GM19463 (cell line): ENCODE measurements at regions not wholly inside any gene's neighbourhood (a gene's known extent, or its start where the extent isn't known, plus 50 kb on each side); places are given as distances from the start of the nearest gene placed in this dataset.

Experiments used
- ATAC-seq: cut with Tn5 transposase; IDR thresholded peaks from one replicate; pipeline ENCODE4 v1.9.1; 2021; ENCODE audit warnings: mild to moderate bottlenecking, moderate library complexity; ENCODE audit not compliant: unreplicated experiment

DNA sequence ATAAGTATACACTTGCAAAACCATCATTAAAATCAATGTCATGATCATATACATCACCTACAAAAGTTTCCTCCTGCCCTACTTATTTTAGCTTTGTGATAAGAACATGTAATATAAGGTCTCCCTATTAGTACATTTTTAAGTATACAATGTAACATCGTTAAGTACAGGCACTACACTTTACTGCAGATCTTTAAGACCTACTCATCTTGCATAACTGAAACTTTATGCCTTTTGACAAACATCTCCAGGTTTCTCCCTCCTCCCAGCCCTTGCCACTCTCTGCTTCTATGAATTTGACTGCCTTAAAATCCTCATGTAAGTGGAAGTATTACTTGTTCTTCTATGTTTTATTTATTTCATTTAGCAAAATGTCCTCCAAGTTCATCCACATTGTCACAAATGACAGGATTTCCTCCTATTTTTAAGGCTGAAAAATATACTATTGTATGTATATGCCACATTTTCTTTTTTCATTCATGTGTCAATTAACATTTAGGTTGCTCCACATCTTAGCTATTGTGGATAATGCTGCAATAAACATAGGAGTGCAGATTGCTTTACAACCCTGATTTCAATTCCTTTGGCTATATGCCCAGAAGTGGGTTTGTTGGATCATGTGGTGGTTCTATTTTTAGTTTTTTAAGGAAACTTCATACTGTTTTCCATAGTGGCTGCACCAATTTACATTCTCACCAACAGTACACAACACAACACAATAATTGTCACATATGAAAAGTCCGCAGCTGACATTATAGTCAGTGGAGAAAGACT, 471.1 kb upstream of the ANO3 start:
- no peak for ATAC-seq

DNA sequence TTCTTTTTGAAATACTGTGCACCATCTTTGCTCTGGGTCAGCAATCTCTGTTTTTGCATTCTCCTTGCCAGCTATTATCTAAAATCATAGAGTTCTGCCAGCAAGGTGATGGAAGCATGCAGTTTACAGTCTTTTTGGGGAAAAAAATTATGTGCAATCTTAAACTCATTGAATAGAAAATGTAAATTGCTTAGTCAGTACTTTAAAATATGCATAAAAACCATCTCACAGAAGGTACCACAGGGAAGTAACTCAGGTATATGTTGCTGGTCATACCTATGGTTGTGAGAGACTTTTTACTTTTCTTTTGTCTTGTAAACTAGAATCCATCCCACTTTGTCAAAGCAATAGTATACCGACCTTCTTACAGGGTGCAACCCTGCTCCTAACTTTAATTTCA, 469.8 kb upstream of the ANO3 start:
- ATAC-seq: no peak

DNA sequence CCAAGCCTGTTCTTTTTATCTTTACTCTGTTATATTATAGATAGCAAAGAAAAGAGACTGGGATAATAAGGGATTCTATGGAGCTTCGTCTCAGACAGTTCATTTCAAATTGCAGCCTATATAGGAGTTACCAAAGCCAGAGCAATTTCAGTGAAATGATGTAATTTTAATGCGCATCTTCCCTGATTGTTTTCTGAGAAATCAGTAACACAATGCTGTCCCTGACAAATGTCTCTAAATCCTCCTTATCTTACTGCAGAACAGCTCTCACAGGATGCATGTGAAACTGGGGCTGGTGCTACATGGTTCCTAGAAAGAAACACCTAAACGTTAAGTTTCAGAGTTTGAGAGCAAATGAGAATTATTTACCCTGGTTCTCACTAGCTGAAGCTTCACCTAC, 467.9 kb upstream of the ANO3 start:
- ATAC-seq: no peak

DNA sequence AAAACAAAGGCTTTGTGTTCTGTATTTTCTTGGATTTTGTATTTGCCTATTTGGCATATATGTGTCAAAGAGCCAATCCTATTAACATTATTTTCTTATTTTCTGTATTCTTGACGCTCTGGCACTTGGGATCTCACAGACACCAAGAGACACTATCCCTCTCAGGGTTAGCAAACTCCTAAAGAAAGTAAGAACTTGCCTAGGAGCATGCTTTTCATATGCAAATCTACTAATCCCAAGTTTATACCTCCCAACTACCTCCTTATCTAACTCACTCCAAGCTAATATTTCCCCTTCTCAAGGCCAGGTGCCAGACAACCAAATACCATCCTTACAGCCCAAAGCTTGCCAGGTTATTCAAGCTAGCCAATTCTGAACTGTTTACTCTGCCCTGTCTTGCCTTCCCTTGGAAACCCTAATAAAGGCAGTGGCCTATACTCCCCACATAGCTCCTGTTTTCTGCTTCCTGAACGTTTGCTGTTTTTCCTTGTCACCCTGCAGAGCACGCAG, 455.4 kb upstream of the ANO3 start:
- ATAC-seq: no peak

DNA sequence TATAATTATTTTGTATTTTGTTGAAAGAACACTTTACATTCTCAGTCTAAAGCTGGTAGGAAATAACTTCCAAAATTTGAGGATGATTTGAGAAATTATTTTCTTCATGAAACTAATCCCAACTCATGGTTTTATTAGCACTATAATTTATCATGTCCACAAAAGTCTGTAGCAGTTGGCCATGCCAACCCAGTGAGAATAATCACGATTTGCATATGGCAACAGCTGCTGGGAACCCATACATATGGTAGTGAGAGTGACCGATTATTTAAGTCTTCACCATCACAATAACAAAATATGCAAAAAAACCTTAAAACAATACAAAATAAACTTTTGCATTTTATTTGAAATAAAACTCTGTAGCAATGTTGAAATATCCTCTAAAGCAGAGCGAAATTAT, 445.9 kb upstream of the ANO3 start:
- no peak for ATAC-seq

DNA sequence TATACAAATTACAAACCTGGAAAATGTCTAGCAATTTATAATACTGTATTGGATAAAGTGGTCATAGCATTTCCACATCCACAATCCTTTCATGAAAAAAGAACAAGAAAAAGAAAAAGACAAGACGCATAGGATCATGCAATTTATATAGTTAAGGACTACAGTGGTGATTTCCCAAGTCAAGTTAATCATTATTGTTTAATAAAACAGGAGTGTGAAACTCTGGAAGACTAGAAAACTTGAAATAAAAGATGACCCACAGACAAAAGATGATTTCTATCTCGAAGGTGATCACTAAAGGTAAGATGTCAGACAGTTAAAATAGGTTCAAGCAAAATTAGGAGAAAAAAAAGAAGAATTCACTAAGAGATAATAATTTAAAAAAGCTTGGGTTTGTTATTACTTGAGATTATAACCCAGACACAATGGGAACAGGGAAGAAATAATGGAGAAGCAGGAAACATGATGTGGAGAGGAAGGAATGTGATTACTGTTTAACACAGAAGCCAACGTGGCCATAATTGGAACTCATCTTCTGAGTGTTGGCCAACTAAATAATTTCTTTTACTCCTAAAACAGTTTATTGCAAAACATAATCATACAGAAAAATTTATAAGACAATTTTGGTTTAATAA, 441.2 kb upstream of the ANO3 start:
- ATAC-seq: no peak

DNA sequence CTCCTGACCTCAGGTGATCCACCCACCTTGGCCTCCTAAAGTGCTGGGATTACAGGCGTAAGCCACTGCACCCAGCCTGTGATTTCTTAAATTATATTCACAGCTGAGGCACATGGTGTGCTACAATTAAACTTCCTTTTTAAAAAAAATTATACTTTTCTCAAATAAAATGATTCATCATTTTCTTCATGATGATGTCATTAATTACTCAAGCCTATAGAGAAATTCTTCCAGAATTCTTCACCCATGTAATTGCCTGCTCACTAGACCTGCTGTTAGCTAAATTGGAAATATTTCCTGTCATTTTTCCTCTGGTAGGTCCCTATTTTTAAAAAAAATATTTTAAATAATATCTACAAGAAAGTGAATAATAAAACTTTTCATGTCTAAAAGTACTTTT, 440.0 kb upstream of the ANO3 start:
- no peak for ATAC-seq

DNA sequence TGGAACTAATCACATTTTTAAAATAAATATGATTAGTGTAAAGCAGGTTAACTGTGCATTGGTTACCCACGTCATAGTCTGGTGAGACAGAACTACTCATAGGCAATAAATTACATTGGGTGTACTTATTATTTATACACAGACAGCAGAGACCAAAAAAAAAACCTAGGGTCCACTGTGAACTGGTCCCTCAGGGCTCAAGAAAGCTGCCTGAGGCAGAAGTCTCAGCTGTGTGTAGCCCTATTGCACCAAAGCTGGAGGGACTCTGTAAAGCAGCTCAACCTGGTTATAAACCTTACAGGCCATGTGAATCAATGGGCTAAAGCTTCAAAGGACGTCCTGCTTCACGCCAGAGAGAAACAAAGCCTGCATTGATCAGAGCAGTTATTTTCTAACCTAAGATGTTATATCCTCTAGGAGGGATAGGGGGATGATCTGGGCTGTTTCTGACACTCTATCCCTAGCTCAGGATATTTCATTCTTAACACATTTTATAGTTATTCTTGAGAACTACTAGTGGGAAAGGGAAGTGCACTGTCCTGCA, 432.2 kb upstream of the ANO3 start:
- no peak for ATAC-seq

DNA sequence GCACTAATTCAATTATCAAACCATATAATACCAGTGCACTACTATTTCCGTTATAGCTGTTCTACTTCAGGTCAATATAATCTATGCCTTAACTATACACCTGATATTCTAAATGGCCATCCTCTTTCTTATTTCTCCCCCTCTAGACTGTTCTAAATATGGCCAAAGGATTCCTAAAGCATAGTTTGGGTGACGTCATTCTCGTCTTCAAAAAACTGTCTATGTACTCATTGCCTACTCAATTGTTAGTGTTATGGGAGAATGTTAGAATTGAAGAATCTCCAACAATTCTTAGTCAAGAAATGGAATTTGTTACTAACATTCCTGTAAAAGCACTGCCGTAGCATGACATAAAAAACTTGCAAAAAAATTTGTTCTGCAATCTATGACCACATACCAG, 431.1 kb upstream of the ANO3 start:
- ATAC-seq: no peak

DNA sequence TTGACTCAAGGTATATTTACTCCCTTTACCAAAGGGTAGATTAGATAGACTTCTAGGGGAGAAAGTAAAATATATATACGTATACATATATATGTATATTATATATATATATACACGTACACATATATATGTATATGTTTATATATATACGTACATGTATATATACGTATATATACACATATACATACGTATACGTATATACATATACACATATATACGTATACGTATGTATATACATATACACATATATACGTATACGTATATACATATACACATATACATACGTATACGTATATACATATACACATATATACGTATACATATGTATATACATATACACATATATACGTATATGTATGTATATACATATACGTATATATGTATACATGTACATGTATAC, 430.5 kb upstream of the ANO3 start:
- ATAC-seq: no peak

DNA sequence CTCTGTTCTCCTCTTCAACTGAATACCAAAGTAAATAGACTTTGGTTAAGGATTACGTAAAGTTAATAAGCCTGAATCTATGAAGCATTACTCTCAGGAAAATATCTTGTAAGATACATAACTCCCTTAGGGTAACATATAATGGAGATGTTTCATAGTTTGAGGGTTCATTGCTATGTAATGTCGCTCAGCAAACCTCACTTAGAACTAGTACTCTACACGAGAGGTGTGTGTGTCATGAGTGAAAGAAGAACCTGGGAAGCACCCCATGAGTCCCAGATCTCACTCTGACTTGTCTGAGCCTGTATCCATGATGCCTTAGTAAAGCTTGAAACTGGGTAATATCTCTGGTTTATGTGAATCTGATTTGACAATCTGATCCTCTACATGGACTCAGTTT, 429.5 kb upstream of the ANO3 start:
- no peak for ATAC-seq

DNA sequence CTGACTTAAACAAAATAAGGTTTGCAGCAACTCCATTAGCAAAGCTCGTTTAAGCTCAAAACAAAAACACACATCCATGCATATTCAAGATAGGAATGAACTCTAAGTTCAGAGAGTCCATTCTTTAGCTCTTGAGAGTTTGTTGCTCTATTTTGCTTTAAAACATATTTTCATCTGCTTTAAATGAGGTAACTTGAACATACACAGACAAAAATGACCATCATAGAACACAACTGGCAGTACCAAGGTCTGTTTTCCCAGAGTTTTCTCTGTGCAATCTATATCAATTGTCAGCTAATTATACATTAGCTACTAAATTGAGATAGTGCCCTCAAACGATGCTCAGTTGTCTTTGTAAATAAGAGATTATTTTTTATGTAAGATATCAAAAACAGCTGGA, 423.2 kb upstream of the ANO3 start:
- ATAC-seq: no peak

DNA sequence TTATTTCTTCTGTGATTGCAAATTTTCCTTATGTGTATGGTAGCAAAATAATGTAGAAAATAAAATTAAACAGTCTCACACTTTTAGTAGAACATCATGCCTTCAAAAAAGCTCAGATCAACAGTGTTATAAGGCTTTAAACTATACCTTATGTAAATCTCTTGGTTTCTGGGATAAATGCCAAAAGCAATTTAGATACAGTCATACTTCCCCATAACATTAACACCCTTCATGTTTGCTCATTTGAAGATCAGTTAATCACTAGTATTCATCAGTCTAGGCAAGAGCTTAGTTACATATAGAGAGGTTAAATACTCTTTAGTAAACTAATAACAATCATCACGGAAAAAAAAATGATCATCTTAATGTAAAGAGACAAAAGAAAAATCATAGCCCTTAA, 421.8 kb upstream of the ANO3 start:
- ATAC-seq: no peak

DNA sequence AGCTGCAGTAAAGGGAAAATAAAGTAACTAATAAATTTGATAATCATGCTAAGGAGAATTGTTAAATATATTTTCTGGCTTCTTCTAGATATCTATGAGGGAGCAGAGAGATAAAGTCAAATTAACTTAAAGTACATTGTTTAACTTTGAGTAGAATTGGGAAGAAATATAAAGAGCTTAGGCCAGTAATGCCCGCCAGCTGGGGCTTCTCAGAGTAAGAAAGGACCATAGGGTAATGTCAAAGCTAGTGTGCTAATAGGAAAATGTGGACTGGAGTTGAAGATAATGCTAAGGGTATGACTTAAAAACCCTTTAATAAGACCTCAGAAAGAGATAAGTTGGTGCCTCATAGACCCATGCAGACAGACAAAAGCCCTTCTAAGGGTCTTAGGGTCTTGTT, 411.6 kb upstream of the ANO3 start:
- no peak for ATAC-seq

DNA sequence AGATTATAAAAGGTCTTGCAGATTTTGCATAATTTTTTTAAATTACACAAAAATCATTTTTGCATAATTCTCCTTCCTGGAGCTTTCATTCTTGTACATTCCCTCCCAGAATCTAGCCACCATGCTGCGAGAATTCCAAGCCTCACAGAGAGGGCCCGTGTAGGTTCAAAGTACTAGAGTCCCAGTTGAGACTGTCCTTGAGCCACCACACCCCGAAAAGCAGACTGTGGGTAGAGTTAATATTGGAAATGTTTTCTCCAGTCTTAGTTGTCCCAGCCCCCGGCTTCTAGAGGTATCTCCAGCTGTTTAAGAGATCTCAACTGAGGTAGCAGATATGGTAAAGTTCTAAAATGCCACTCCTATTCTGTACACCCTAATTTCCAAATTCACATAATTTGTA, 407.3 kb upstream of the ANO3 start:
- ATAC-seq: no peak

DNA sequence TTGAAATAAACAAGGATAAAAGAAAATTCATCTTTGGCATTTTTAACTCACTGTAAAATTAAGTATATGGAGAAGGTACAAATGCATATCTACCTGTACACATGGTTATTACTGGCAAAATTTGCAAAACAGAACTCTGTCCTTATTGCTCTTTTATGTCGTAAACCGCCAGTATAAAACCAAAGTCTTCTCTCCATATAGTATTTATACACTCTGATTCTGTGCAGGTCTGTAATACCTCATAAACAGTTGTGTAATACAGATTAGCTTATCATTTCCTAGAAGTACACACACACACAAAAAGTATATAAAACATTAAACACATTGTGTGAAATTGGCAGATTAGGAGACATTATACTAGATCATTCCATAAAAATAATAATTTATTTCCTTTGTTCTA, 406.6 kb upstream of the ANO3 start:
- ATAC-seq: no peak

DNA sequence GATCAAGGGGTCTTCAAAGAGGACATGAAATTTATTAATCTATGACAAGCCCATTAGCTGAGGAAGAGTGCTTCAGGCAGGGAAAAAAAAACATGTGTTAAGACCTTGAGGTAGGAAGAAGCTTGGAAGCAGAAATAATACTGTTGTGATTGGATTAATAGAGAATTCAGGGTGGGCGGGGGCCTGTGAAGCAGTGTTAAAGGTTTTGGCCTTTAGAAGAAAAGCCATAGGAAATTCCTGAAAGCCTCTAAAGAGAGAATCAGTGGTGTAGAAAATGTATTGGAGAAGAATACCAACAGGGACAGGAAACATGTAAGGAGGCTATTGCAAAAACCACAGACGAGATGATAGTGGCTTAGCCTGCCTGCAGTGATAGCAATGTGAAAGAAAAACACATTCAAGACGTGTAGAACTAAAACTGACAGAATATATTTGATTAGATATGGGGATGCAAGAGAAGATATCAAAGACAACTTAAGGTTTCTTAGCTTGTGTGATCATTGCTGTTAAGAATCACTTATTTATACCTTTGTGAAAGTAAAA, 404.4 kb upstream of the ANO3 start:
- ATAC-seq: no peak

DNA sequence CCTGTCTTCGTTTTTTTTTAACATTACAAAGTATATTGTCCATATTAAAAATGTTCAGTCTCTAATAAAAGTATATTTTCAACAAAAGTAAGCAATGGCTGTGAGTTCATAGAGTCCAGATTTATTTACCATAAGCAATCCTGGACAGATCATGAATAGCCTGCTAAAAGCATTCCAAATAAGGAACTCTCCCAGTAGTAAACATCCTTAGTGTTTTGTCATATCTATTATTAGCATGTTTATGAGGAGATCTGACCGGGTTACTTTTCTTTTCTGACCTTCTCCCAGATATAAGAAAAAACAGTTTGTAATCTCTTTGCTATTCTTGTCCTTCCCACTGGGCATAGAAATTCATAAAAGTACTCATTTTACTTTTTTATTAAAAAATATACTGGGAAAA, 403.9 kb upstream of the ANO3 start:
- no peak for ATAC-seq

DNA sequence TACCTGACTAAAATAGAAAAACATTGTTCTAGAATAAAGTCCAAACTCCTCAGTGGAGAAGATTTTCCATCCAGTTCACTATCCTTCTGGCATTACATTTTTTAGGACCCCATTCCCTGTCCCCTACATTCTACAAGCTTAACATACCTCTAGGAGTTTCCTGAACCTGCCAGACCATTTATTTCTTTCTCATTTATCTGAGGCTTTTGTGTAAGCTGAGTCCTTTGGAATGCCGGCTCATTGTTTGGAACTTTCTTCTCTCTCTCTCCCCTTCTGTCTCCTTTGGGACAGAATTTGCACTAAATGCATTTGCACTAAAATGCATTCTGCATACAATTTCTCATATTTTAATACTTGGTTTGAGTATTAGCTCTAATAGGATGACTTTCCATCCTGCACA, 393.0 kb upstream of the ANO3 start:
- no peak for ATAC-seq

DNA sequence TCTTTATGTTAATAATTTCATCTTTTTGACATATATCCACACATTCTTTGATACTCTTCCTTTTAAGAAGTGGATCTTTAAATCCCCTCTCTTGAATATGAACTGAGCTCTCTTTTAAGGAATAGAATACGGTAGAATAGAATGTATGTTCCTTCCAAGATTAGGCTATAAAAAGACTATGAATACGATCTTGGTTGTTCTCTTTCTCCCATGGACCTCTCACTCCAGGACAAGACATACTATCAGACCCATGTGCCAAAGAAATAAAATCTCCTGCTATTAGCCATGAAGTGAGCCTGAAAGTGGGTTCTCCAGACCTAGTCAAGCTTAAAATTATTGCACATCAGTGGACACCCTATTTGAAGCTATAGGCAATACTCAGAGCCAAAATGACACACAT, 392.2 kb upstream of the ANO3 start:
- ATAC-seq: no peak

DNA sequence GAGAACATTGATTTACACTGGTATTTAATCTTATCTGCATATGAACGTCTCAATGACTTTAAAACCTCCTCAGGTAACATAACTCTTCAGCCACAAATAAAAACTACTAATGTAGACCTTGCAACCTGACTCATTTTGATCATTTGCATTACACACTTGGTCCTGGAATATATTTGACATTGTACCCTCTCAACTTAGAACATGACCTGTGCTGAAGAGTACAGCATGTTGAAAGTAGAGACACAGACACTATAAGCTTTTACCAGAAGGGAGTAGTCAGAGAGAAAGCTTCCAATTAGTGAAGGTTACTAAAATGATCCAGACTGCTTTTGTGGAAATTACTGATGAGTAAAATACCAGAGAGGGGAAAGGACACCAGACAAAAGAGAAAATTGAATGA, 390.6 kb upstream of the ANO3 start:
- no peak for ATAC-seq

DNA sequence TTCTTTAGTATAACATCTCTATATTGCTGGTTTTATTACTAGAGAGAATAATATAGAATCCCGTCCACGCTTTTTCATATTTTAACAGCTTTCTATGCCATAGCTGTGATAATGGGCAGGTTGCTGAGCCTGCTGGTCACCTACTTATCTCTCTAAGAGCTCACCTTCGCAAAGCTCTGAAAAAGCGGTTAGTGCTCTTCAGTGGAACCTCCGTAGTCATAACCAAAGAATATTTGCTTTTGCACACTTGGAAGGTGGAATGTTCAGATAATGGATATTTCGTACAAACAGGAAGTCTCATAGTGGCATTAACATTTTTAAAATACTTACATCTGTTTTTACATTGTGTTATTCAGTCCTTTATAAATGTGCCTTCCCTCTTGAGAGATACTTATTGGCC, 388.9 kb upstream of the ANO3 start:
- no peak for ATAC-seq
